ENCODE measurements at regions not wholly inside any gene's neighbourhood (a gene's known extent, or its start where the extent isn't known, plus 50 kb on each side); places are given as distances from the start of the nearest gene placed in this dataset.

- no peak for DNase-seq (ENCODE audit: low read depth)
Observed at GRCh38 chr2:177021706-177022343, 190.8 kb upstream of the HNRNPA3 start.

GRCh38 chr2:177024765-177025164 lies 187.8 kb upstream of the HNRNPA3 start:
- no peak for DNase-seq (ENCODE audit: low read depth)

- no peak for DNase-seq (ENCODE audit: low read depth)
Observed at GRCh38 chr2:177026253-177026652, 186.3 kb upstream of the HNRNPA3 start.

GRCh38 chr2:177026956-177027355 lies 185.6 kb upstream of the HNRNPA3 start:
- DNase-seq (ENCODE audit: low read depth): no peak

GRCh38 chr2:177028296-177028695 lies 184.3 kb upstream of the HNRNPA3 start:
- no peak for DNase-seq (ENCODE audit: low read depth)

GRCh38 chr2:177029075-177029474 lies 183.5 kb upstream of the HNRNPA3 start:
- no peak for DNase-seq (ENCODE audit: low read depth)

GRCh38 chr2:177029501-177029900 lies 183.1 kb upstream of the HNRNPA3 start:
- DNase-seq (ENCODE audit: low read depth): no peak

- no peak for DNase-seq (ENCODE audit: low read depth)
Observed at GRCh38 chr2:177029901-177030300, 182.7 kb upstream of the HNRNPA3 start.

- no peak for DNase-seq (ENCODE audit: low read depth)
Observed at GRCh38 chr2:177030451-177031105, 182.0 kb upstream of the HNRNPA3 start.

- no peak for DNase-seq (ENCODE audit: low read depth)
Observed at GRCh38 chr2:177031438-177032180, 181.0 kb upstream of the HNRNPA3 start.

- DNase-seq (ENCODE audit: low read depth): no peak
Observed at GRCh38 chr2:177036747-177037146, 175.8 kb upstream of the HNRNPA3 start.

- no peak for DNase-seq (ENCODE audit: low read depth)
Observed at GRCh38 chr2:177037569-177037968, 175.0 kb upstream of the HNRNPA3 start.

- no peak for DNase-seq (ENCODE audit: low read depth)
Observed at GRCh38 chr2:177038787-177039484, 173.7 kb upstream of the HNRNPA3 start.

- no peak for DNase-seq (ENCODE audit: low read depth)
Observed at GRCh38 chr2:177042311-177042710, 170.3 kb upstream of the HNRNPA3 start.

- no peak for DNase-seq (ENCODE audit: low read depth)
Observed at GRCh38 chr2:177044671-177045070, 167.9 kb upstream of the HNRNPA3 start.

- DNase-seq (ENCODE audit: low read depth): no peak
Observed at GRCh38 chr2:177048981-177049380, 163.6 kb upstream of the HNRNPA3 start.

GRCh38 chr2:177051278-177051677 lies 161.3 kb upstream of the HNRNPA3 start:
- no peak for DNase-seq (ENCODE audit: low read depth)

GRCh38 chr2:177052471-177052870 lies 160.1 kb upstream of the HNRNPA3 start:
- DNase-seq (ENCODE audit: low read depth): no peak

GRCh38 chr2:177053038-177053437 lies 159.6 kb upstream of the HNRNPA3 start:
- DNase-seq (ENCODE audit: low read depth): no peak

GRCh38 chr2:177053716-177054115 lies 158.9 kb upstream of the HNRNPA3 start:
- DNase-seq (ENCODE audit: low read depth): no peak

- no peak for DNase-seq (ENCODE audit: low read depth)
Observed at GRCh38 chr2:177056481-177056929, 156.1 kb upstream of the HNRNPA3 start.

GRCh38 chr2:177058747-177059146 lies 153.8 kb upstream of the HNRNPA3 start:
- no peak for DNase-seq (ENCODE audit: low read depth)

- no peak for DNase-seq (ENCODE audit: low read depth)
Observed at GRCh38 chr2:177059293-177059692, 153.3 kb upstream of the HNRNPA3 start.

Data from stimulated activated CD8-positive, alpha-beta memory T cell treated with anti-CD3 and anti-CD28 coated beads, Interleukin-12 subunit alpha, Interleukin-12 subunit beta, amount 100 ng/mL, for 1 hour (primary cell).